Inflammatory macrophage treated with lipopolysaccharide for 4 hours (primary cell): ENCODE measurements at regions not wholly inside any gene's neighbourhood (a gene's known extent, or its start where the extent isn't known, plus 50 kb on each side); places are given as distances from the start of the nearest gene placed in this dataset.
A peak's percentile ranks its signal among the peaks of the same experiment; 100 is the strongest.
"Not testable (repeated sequence)": the region's sequence is repeated elsewhere in the genome, so short reads cannot be mapped to it uniquely, and the experiment has no call there.

Experiments
- DNase-seq: peaks from one replicate; pipeline ENCODE4 v3.0.0-alpha.2; 2020

- DNase-seq = no peak
These were observed 119.0 kb upstream of the STARD4 start for GRCh38 chr5:111631328-111631727.

GRCh38 chr5:111628901-111629300 lies 116.6 kb upstream of the STARD4 start:
- no peak for DNase-seq

GRCh38 chr5:111627862-111628261 lies 115.5 kb upstream of the STARD4 start:
- no peak for DNase-seq

DNA sequence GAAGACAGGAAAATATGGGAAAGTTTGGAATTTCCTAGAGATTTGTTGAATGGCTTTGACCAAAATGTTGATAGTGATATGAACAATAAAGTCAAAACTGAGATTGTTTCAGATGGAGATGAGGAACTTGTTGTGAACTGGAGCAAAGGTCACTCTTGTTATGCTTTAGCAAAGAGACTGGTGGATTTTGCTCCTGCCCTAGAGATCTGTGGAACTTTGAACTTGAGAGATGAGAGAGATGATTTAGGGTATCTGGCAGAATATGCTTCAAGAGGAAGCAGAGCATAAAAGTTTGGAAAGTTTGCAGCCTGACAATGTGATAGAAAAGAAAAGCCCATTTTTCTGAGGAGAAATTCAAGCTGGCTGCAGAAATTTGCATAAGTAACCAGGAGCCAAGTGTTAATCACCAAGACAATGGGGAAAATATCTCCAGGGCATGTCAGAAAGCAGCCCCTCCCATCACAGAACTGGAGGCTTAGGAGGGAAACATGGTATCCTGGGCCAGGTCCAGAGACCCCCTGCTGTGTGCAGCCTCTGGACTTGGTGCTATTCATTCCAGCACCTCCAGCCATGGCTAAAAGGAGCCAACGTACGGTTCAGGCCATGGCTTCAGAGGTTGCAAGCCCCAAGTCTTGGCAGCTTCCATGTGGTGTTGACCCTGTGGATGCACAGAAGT lies 114.3 kb upstream of the STARD4 start:
- DNase-seq = no peak

DNA sequence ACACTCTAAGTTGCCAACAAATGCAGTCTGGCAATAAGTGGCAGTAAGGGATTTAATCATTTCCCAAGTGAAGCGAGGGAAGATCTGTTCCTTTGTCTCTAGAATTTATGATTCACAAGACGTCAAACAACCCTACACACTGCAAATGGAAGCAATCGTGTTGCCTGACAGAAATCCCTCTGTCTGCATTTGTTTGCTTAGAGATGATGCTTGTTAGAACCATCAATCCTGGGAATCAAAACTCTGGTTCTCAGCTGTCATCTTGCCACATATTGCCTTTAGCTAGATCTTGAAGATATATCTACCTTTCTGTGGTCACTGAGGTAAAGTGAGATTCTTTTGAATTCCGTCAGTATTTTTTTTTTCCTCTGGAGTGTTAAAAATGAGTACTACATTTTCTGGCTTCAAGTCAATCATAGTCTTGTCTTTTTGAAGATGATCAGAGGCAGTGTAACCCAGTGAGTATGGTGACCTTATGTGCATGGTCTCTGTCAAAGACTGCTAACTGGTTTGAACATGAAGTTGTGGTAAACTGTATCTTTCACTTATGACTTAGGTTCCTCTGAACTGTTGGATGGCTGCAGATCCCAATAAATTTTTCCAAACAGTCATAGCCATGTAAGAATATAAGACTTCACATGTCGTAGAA lies 106.4 kb upstream of the STARD4 start:
- no peak for DNase-seq

- DNase-seq = no peak
These were observed 102.7 kb upstream of the STARD4 start for GRCh38 chr5:111615054-111615453.

DNA sequence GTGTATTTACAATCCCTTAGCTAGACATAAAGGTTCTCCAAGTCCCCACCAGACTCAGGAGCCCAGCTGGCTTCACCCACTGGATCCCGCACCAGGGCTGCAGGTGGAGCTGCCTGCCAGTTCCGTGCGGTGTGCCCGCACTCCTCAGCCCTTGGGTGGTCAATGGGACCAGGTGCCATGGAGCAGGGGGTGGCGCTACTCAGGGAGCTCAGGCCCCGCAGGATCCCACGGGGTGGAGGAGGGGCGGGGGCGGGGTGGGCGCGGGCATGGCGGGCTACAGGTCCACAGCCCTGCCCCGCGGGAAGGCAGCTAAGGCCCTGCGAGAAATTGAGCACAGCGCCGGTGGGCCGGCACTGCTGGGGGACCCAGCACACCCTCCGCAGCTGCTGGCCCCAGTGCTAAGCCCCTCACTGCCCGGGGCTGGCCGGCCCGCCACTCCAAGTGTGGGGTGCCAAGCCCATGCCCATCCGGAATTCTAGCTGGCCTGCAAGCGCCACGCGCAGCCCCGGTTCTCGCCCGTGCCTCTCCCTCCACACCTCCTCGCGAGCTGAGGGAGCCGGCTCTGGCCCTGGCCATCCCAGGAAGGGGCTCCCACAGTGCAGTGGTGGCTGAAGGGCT lies 99.8 kb upstream of the STARD4 start:
- not testable (repeated sequence) for DNase-seq

DNA sequence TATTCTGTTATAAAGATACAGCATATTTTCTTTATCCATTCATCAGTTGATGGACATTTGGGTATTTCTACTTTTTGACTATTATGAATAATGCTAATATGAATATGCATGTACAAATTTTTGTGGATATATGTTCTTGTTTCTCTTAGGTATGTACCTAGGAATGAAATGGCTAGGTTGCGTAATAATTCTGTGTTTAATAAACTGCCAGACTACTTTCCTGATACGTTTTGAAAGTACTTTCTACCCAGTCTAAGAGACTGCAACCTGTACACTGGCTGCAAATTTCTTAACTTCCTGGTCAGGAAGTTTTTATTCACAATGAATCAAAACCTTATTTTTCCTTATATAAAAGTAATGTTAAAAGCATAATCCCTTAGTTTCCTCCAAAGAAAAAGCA lies 93.9 kb upstream of the STARD4 start:
- no peak for DNase-seq

- no peak for DNase-seq
These were observed 91.1 kb upstream of the STARD4 start for GRCh38 chr5:111603446-111603827.

DNA sequence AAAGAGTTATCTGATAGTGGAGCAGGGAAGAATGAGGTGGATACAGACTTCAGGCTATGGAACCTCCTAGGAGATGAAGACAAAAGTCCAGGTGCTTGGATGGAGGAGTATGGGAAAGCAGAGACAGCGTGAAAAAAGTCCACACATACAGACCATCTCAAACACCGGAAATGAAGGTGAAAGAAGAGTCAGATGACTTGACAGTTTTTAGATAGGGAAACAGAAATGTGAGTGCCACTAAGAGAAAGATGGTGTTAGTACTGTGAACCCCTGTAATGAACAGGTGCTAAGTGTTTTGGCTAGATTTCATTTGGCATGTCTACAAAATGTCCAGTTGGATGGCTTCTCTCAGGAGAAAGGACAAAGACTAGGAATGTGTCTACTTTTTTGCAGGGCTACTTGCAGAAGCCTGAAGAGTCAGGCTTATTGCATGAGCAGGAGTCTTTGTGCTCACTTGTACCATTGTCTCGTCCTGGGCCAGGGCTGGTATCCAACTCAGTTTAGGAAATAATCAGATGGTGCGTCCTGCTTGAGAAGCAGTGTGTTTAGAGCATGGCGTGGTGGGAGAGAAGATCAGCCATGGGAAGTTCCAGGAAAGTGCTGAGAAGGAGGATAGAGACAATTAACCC lies 90.6 kb upstream of the STARD4 start:
- DNase-seq = no peak

- no peak for DNase-seq
These were observed 86.7 kb upstream of the STARD4 start for GRCh38 chr5:111598996-111599395.

- no peak for DNase-seq
These were observed 85.2 kb upstream of the STARD4 start for GRCh38 chr5:111597491-111597890.

DNA sequence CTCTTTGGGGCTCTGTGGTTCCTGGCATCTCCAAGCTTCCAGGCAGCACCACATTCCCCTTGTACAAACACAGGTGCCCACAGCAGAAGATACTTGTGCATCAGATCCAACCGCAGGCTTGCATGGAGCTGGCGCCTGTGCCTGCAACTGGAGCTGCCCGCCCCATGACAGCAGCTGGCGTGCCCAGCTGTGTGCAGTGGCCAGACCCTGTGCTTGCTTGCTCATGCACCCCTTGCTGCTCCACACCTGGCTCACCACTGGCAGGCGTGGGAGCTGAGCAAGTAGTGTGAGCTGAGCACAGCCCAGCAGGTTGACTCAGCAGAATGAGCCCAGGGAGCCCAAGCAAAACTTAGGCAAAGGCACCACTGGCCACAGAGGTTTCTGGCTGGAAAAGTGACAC lies 84.4 kb upstream of the STARD4 start:
- no peak for DNase-seq

- no peak for DNase-seq
These were observed 83.1 kb upstream of the STARD4 start for GRCh38 chr5:111595425-111595824.

- DNase-seq = no peak
These were observed 77.0 kb upstream of the STARD4 start for GRCh38 chr5:111589316-111589715.

DNA sequence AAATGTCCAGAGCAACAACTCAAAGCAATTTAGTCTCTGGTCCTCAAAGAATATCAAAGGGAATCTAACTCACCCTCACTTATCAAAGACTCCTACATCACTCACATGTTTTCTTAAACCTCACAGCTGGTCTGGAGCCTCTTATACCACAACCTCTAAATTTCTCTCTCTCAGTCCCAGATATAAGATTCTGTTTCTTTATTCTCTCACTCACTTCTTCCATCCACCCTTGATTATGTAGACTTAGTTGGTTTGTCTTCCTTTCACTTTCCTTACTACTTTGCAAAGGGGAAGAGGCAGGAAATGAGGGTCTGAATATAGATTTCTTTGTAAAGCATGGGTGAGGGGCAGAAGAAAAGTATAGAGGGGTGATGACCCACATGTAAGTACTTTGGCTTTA lies 75.4 kb upstream of the STARD4 start:
- no peak for DNase-seq

DNA sequence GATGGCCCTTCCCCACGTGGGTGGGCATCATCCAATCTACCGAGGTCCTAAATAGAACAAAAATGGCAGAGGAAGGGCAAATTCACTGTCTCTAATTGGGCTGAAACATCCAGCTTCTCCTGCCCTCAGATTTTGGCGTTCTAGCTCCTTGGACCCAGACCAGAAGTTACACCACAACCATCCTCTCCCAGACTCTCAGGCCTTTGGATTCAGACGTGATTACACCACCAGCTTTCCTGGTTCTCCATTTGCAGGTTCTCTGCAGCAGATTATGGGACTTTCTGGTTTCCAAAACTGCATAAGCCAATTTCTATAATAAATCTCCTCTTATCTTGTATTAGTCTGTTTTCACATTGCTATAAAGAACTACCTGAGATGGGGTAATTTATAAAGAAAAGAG lies 73.6 kb upstream of the STARD4 start:
- DNase-seq = no peak

DNA sequence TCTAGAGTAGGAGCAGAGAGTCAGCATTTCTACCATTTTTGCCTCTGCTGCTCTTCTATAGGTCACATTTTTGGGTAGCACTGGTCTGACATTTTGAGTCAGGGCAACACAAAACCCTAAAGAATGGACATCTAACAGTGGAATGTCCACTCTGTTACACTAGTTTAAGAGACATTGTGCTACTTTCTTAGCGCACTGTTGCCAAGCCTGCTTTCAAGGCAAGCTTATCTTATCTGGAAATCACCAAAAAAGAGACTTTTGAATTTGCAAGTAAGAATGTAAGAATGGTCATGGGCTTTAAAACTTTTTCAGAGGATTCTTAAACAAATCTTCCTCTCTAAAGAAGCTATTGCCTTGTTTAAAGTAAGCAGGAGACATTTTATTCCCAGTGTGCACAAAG lies 73.0 kb upstream of the STARD4 start:
- DNase-seq = no peak

DNA sequence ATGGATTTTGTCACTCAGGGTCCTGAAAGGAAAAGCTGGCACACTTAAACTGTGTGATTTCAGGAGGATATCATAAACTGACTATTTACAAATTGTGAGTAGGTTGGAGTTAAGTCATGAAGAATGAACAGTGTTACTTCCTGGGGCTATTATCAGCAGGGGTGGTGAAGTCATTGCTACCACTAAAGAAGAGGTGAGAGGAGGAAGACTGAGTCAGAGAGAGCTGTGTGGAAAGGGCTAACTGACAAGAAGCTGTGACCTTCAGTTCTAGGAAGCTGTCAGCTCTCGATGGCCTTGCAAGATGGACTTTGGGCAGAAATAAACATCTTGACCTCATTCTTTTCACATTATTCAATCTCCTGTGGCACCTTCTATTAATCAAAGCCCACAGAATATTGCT lies 72.3 kb upstream of the STARD4 start:
- DNase-seq = peak; percentile 95

DNA sequence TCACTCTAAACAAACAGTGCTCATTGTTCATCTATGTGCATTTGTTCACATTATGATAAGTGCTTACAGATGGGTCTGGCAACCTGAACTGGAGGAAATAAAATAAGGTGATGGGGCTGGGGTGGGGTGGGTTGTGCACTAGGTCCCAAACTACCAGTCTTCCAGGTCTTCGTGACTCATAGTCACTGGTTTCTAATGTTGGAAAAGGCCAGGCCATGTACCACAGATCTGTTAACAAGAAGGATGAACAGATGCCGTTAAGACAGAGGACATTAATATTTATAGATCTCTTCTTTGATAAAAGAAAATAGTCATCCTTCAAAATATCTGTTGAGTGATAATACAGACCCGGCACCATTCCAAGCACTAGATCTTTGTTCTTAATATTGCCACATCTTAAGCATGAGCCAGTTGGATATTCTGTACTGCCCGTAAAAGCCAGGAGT lies 71.4 kb upstream of the STARD4 start:
- DNase-seq = no peak

- DNase-seq = peak; percentile 95
These were observed 70.8 kb upstream of the STARD4 start for GRCh38 chr5:111582993-111583601.

- DNase-seq = peak; percentile 73
These were observed 70.1 kb upstream of the STARD4 start for GRCh38 chr5:111582451-111582850.

GRCh38 chr5:111580956-111581355 lies 68.6 kb upstream of the STARD4 start:
- DNase-seq = peak; percentile 95

GRCh38 chr5:111574311-111574710 lies 62.0 kb upstream of the STARD4 start:
- DNase-seq = no peak
